Natural killer cell (primary cell): ENCODE measurements at regions not wholly inside any gene's neighbourhood (a gene's known extent, or its start where the extent isn't known, plus 50 kb on each side); places are given as distances from the start of the nearest gene placed in this dataset.

Experiments used
- ATAC-seq, 3 donors: fragments of 150-1000 bp in 2 of 3; fragments of 200-7000 bp in 1 of 3; cut with Tn5 transposase; 1 replicate in 1 of 3; 2 replicates in 2 of 3; pipeline ENCODE4 v1.10.0; 2021; ENCODE audit warnings: mild to moderate bottlenecking in 2 of 3, moderate library complexity in 2 of 3
- DNase-seq, 2 donors: peaks; one replicate each; pipeline versions ENCODE4 v3.0.0 to v3.0.0-alpha.2; 2013 to 2021; ENCODE audit warnings: mixed read lengths in 1 of 2
- H3K27ac ChIP-seq: one replicate; pipeline ENCODE4 v1.5.1; 2013; ENCODE audit warnings: mild to moderate bottlenecking, low read length
- H3K27me3 ChIP-seq: one replicate; pipeline ENCODE4 v1.6.1; 2013; ENCODE audit warnings: low read length; ENCODE audit not compliant: control insufficient read depth, insufficient read depth
- H3K36me3 ChIP-seq: one replicate; pipeline ENCODE4 v1.6.1; 2013; ENCODE audit warnings: low read length; ENCODE audit not compliant: control insufficient read depth, insufficient read depth
- H3K4me1 ChIP-seq: one replicate; pipeline ENCODE4 v1.6.1; 2013; ENCODE audit warnings: low read length; ENCODE audit not compliant: control insufficient read depth, insufficient read depth
- H3K4me3 ChIP-seq: one replicate; pipeline ENCODE4 v1.5.1; 2013; ENCODE audit warnings: low read length
- H3K9me3 ChIP-seq: one replicate; pipeline ENCODE4 v1.6.1; 2013; ENCODE audit warnings: low read length; ENCODE audit not compliant: control insufficient read depth, insufficient read depth
- H3K27ac Mint-ChIP-seq, 2 donors: one replicate each; pipeline ENCODE4 v1.8.0; 2022; ENCODE audit warnings: mild to moderate bottlenecking in 2 of 2, mixed read lengths in 2 of 2, moderate library complexity in 1 of 2
- H3K27me3 Mint-ChIP-seq, 2 donors: one replicate each; pipeline ENCODE4 v1.8.0; 2022; ENCODE audit warnings: low read depth in 2 of 2, mixed read lengths in 2 of 2
- H3K36me3 Mint-ChIP-seq: one replicate; pipeline ENCODE4 v1.8.0; 2022; ENCODE audit warnings: mixed read lengths
- H3K4me1 Mint-ChIP-seq, 2 donors: one replicate each; pipeline ENCODE4 v1.8.0; 2022; ENCODE audit warnings: mixed read lengths in 2 of 2
- H3K4me3 Mint-ChIP-seq: one replicate; pipeline ENCODE4 v1.8.0; 2022; ENCODE audit warnings: mild to moderate bottlenecking, moderate library complexity, mixed read lengths
- H3K9me3 Mint-ChIP-seq, 2 donors: one replicate each; pipeline ENCODE4 v1.8.0; 2022; ENCODE audit warnings: mixed read lengths in 2 of 2
- WGBS: methylation state at CpG from one replicate; pipeline ENCODE4 v1.1.7; 2013; ENCODE audit warnings: missing lambda C conversion rate; ENCODE audit not compliant: insufficient coverage; 5-methylcytosine and 5-hydroxymethylcytosine counted together
- intact Hi-C: fragments of 100-400 bp; cut with micrococcal nuclease; formaldehyde crosslinking; loops from one replicate; pipeline ENCODE4 v1.14.2; 2022
- TF ChIP-seq, protein P1 (sequence below): fragments of 200-600 bp; IDR thresholded peaks from one replicate; pipeline ENCODE4 v1.8.0; 2022; ENCODE audit warnings: antibody characterized with exemption

DNA sequence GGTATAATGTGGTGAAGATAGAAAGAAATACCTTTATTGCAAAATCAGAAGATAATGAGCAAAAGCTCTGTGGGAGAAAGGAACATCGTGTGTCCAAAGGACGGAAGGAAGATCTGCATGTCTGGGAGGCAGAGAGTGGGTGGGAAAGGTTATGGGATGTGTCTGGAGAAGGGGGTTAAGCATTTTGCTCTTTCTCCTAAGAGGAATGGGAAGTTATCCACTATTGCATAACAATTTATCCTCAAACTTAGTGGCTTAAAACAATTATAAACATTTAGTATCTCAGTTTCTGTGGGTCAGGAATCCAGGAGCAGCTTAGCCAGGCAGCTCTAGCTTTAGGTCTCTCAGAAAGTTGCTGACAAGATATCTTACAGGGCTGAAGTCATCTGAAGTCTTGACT is 229.1 kb upstream of the CITED2 start:
- H3K36me3 Mint-ChIP-seq: no peaks in the 10 kb centered on the region
- TF ChIP-seq, protein P1, sequence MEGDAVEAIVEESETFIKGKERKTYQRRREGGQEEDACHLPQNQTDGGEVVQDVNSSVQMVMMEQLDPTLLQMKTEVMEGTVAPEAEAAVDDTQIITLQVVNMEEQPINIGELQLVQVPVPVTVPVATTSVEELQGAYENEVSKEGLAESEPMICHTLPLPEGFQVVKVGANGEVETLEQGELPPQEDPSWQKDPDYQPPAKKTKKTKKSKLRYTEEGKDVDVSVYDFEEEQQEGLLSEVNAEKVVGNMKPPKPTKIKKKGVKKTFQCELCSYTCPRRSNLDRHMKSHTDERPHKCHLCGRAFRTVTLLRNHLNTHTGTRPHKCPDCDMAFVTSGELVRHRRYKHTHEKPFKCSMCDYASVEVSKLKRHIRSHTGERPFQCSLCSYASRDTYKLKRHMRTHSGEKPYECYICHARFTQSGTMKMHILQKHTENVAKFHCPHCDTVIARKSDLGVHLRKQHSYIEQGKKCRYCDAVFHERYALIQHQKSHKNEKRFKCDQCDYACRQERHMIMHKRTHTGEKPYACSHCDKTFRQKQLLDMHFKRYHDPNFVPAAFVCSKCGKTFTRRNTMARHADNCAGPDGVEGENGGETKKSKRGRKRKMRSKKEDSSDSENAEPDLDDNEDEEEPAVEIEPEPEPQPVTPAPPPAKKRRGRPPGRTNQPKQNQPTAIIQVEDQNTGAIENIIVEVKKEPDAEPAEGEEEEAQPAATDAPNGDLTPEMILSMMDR: no peak
- H3K9me3 Mint-ChIP-seq: no peaks in the 10 kb centered on the region
- intact Hi-C loops: no loop called here
- 84% methylated on average over 2 of the region's 2 CpGs for WGBS
- no peak overlapping the region for H3K4me3 Mint-ChIP-seq
- no peaks in the 10 kb centered on the region for H3K4me1 Mint-ChIP-seq
- H3K36me3 ChIP-seq: no peaks in the 10 kb centered on the region
- no peak overlapping the region for H3K4me3 ChIP-seq
- H3K27me3 ChIP-seq: no peaks in the 10 kb centered on the region
- no peak overlapping the region for H3K27ac ChIP-seq
- no peak overlapping the region for H3K27ac Mint-ChIP-seq
- H3K9me3 ChIP-seq: no peaks in the 10 kb centered on the region
- ATAC-seq: no peak
- no peak for DNase-seq
- no peaks in the 10 kb centered on the region for H3K4me1 ChIP-seq
- H3K27me3 Mint-ChIP-seq: peaks cover 5 to 6% of the 10 kb centered on the region in 2 donors

GRCh38 chr6:139602577-139602976 is 228.1 kb upstream of the CITED2 start:
- H3K9me3 ChIP-seq: no peaks in the 10 kb centered on the region
- H3K27me3 Mint-ChIP-seq: peaks cover 5 to 6% of the 10 kb centered on the region in 2 donors
- TF ChIP-seq, protein P1: no peak
- intact Hi-C loops: no loop called here
- H3K36me3 ChIP-seq: no peaks in the 10 kb centered on the region
- 97% methylated on average over 2 of the region's 2 CpGs for WGBS
- H3K9me3 Mint-ChIP-seq: no peaks in the 10 kb centered on the region
- no peak overlapping the region for H3K4me3 Mint-ChIP-seq
- no peaks in the 10 kb centered on the region for H3K4me1 ChIP-seq
- no peaks in the 10 kb centered on the region for H3K27me3 ChIP-seq
- H3K4me3 ChIP-seq: no peak overlapping the region
- H3K4me1 Mint-ChIP-seq: no peaks in the 10 kb centered on the region
- DNase-seq (no peak), ATAC-seq (no peak)
- H3K36me3 Mint-ChIP-seq: no peaks in the 10 kb centered on the region
- H3K27ac Mint-ChIP-seq: no peak overlapping the region
- H3K27ac ChIP-seq: no peak overlapping the region

DNA sequence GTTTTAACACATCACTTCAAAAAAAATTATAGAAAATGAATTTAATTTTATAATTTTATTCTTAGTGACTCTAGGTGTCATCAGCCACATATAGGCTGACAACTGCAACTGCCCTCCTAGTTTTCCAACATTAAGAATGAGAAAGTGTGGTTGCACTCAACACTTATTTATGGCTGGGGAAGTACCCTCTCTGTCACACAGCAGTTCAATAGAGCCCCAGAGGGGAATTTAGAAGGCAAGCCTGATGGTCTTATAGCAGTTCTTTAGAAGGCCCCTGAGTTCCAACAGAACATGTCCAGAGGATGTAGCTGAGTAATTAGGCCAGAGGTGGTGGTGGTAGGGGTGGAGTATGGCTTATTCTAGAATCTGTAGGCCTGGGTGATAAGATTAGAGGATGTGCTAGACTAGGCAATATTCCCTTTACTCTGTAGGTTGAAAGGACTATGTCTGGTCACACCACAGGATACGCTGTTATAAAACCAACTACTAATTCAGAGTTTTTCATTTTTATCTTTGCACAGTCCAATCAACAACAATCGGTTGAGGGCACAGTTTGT is 226.5 kb upstream of the CITED2 start:
- Histone ChIP-seq H3K9me3 (no peaks in the 10 kb centered on the region), H3K4me1 (no peaks in the 10 kb centered on the region), H3K36me3 (no peaks in the 10 kb centered on the region), H3K27me3 (no peaks in the 10 kb centered on the region), H3K27ac (no peak overlapping the region), H3K4me3 (no peak overlapping the region)
- peaks cover 5 to 6% of the 10 kb centered on the region in 2 donors for H3K27me3 Mint-ChIP-seq
- no peaks in the 10 kb centered on the region for H3K9me3 Mint-ChIP-seq
- H3K27ac Mint-ChIP-seq: no peak overlapping the region
- 62% methylated on average over 2 of the region's 2 CpGs for WGBS
- H3K4me1 Mint-ChIP-seq: no peaks in the 10 kb centered on the region
- H3K36me3 Mint-ChIP-seq: no peaks in the 10 kb centered on the region
- peak in 1 of 3 donors; percentile 24 for ATAC-seq
- intact Hi-C loops: no loop called here
- no peak overlapping the region for H3K4me3 Mint-ChIP-seq
- TF ChIP-seq, protein P1: no peak
- DNase-seq: no peak

DNA sequence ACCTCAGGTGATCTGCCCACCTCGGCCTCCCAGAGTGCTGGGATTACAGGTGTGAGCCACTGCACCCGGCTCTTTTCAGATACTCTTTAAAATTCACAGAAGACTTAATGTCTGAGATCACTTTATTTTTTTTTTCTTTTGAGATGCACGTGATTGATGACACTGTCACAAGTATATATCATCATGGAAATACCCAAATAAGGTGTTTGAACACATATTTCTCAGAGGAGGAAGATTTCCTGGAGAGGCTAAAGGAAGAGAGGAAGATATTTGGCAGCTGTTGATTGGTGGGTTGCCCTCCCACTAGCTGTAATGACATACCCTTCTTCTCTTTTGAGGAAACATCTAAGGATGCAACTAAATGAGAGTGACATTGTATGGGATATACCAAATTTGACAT is 225.9 kb upstream of the CITED2 start:
- WGBS: 100% methylated on average over 2 of the region's 3 CpGs
- no peaks in the 10 kb centered on the region for H3K9me3 Mint-ChIP-seq
- intact Hi-C loops: no loop called here

More for the DNA sequence above, 225.9 kb upstream of the CITED2 start:
- DNase-seq (no peak), ATAC-seq (no peak)
- H3K27ac ChIP-seq: no peak overlapping the region
- no peaks in the 10 kb centered on the region for H3K4me1 ChIP-seq
- no peak overlapping the region for H3K27ac Mint-ChIP-seq
- no peaks in the 10 kb centered on the region for H3K9me3 ChIP-seq
- H3K4me3 ChIP-seq: no peak overlapping the region
- no peaks in the 10 kb centered on the region for H3K36me3 ChIP-seq
- H3K27me3 Mint-ChIP-seq: peaks cover 5 to 6% of the 10 kb centered on the region in 2 donors
- TF ChIP-seq, protein P1: no peak
- H3K36me3 Mint-ChIP-seq: no peaks in the 10 kb centered on the region
- H3K4me3 Mint-ChIP-seq: no peak overlapping the region
- H3K27me3 ChIP-seq: no peaks in the 10 kb centered on the region
- no peaks in the 10 kb centered on the region for H3K4me1 Mint-ChIP-seq
